Stomach (tissue), 8 donors: ENCODE measurements at regions not wholly inside any gene's neighbourhood (a gene's known extent, or its start where the extent isn't known, plus 50 kb on each side); places are given as distances from the start of the nearest gene placed in this dataset.

Source experiments
- DNase-seq, 2 donors: peaks; one replicate each; pipeline versions ENCODE4 v3.0.0 to v3.0.0-alpha.2; 2013 to 2019
- H3K27ac ChIP-seq, 5 donors: fragments of 200-600 bp in 4 of 5; sonication (generic) in 4 of 5; one replicate each; pipeline ENCODE4 v1.5.1; 2013 to 2019; ENCODE audit warnings: mild to moderate bottlenecking in 1 of 5, moderate library complexity in 1 of 5
- H3K27me3 ChIP-seq, 3 donors: fragments of 200-600 bp; sonication (generic); one replicate each; pipeline ENCODE4 v1.5.1; 2017 to 2019; ENCODE audit warnings: mixed run types in 1 of 3
- H3K36me3 ChIP-seq, 4 donors: fragments of 200-600 bp; sonication (generic); 1 replicate in 3 of 4; 2 replicates in 1 of 4; pipeline ENCODE4 v1.5.1; 2016 to 2019
- H3K4me1 ChIP-seq, 4 donors: fragments of 200-600 bp; sonication (generic); one replicate each; pipeline ENCODE4 v1.5.1; 2016 to 2019
- H3K4me3 ChIP-seq, 4 donors: fragments of 200-600 bp; sonication (generic) in 3 of 4; one replicate each; pipeline ENCODE4 v1.5.1; 2016 to 2019; ENCODE audit warnings: mild to moderate bottlenecking in 1 of 4
- H3K9me3 ChIP-seq, 4 donors: fragments of 200-600 bp; sonication (generic); one replicate each; pipeline ENCODE4 v1.5.1; 2016 to 2019
- CTCF ChIP-seq, 7 experiments: fragments of 450-650 bp in 4 of 7; fragments of 200-600 bp in 3 of 7; sonication (generic) in 3 of 7; IDR thresholded peaks; one replicate each; pipeline ENCODE4 v1.5.1; 2016 to 2019; ENCODE audit warnings: antibody characterized with exemption in 7 of 7, control low read depth in 2 of 7, mild to moderate bottlenecking in 1 of 7
- EP300 ChIP-seq: sonication (generic); formaldehyde crosslinking; IDR thresholded peaks from one replicate; pipeline ENCODE4 v1.6.1; 2017; ENCODE audit warnings: antibody characterized with exemption
- POLR2A ChIP-seq, 4 donors: fragments of 450-650 bp; IDR thresholded peaks; one replicate each; pipeline ENCODE4 v1.6.1; 2016; ENCODE audit warnings: antibody characterized with exemption in 4 of 4, control low read depth in 2 of 4, mild to moderate bottlenecking in 1 of 4, moderate library complexity in 1 of 4
- POLR2AphosphoS5 ChIP-seq, 3 donors: sonication (generic); formaldehyde crosslinking; IDR thresholded peaks; one replicate each; pipeline ENCODE4 v1.6.1; 2016; ENCODE audit warnings: antibody characterized with exemption in 3 of 3
- WGBS, 5 donors: extraction: QIAGEN DNeasy Blood & Tissue Kit in 3 of 5; methylation state at CpG; one replicate each; pipeline versions ENCODE4 v1.1.5 to v1.1.7; 2013 to 2018; 5-methylcytosine and 5-hydroxymethylcytosine counted together
- intact Hi-C: fragments of 100-400 bp; cut with DNase I; formaldehyde crosslinking; loops from one replicate; pipeline ENCODE4 v1.15.1; 2023; ENCODE audit warnings: low total_unique reads
- donor health status: healthy with polysubstance abuse.
- donor health status: Bipolar disorder and iron deficiency.
- donor health status: healthy.

DNA sequence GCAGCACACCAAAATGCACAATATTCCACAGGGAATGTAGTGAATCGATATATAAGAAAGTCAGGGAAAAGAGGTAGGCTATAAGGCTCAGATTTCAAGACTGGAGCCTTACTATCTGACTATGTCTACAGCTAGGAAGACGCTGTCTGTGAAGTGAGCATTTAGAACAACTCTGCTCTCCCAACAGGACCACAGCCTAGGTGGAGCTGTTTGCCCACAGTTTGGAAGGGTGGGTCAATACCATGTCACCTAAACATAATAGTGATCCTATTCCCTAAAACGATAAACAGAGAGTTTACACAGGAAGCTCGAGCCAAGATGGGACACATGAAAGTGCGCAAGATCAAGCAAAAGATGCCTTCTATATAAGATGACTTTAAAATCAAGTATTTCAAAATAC is 2486.0 kb upstream of the PCDH20 start:
- H3K4me1 ChIP-seq, result no peaks in the 10 kb centered on the region
- H3K36me3 ChIP-seq, result no peaks in the 10 kb centered on the region
- intact Hi-C loops, result no loop called here
- H3K27ac ChIP-seq, result no peak overlapping the region
- TF ChIP-seq EP300 (no peak), CTCF (IDR thresholded peaks at IDR 0.05) (no peak), POLR2AphosphoS5 (IDR thresholded peaks at IDR 0.05) (no peak), POLR2A (IDR thresholded peaks at IDR 0.05) (no peak)
- no peaks in the 10 kb centered on the region for H3K27me3 ChIP-seq
- WGBS, 5 donors, result 85 to 94% (median 87%) methylated on average over 5 of the region's 5 CpGs
- no peaks in the 10 kb centered on the region for H3K9me3 ChIP-seq
- no peak overlapping the region for H3K4me3 ChIP-seq
- no peak for DNase-seq

GRCh38 chr13:63900406-63900805 is 2484.8 kb upstream of the PCDH20 start:
- Histone ChIP-seq H3K4me3 (no peak overlapping the region), H3K27ac (no peak overlapping the region), H3K27me3 (no peaks in the 10 kb centered on the region), H3K9me3 (no peaks in the 10 kb centered on the region), H3K4me1 (no peaks in the 10 kb centered on the region), H3K36me3 (no peaks in the 10 kb centered on the region)
- intact Hi-C loops, result no loop called here
- DNase-seq, result no peak
- TF ChIP-seq POLR2AphosphoS5 (IDR thresholded peaks at IDR 0.05) (no peak), EP300 (no peak), CTCF (IDR thresholded peaks at IDR 0.05) (no peak), POLR2A (IDR thresholded peaks at IDR 0.05) (no peak)
- WGBS, 5 donors, result 85 to 96% (median 94%) methylated on average over 1 of the region's 1 CpG

DNA sequence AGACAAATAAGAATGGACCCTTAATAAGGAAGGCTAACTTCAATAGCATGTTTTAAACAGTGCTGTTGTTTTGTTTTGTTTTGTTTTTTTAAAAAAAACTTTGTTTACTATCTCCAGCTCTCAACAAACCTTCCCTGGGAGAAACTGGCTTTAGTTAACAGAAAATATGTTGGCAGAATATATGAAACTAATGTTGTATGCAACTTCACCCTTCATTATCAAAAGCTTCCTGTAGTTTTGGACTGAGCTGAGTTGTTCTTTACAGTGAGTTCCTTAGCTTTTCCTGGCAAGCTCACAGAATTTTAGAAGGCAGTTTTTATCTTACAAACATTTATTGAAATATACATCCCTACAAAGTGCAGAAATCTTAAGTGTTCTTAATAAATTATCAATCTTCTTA is 2480.7 kb upstream of the PCDH20 start:
- no peaks in the 10 kb centered on the region for H3K36me3 ChIP-seq
- intact Hi-C loops, result no loop called here
- H3K27me3 ChIP-seq, result no peaks in the 10 kb centered on the region
- no peak for DNase-seq
- TF ChIP-seq EP300 (no peak), POLR2AphosphoS5 (IDR thresholded peaks at IDR 0.05) (no peak), POLR2A (IDR thresholded peaks at IDR 0.05) (no peak), CTCF (IDR thresholded peaks at IDR 0.05) (no peak)
- H3K9me3 ChIP-seq, result no peaks in the 10 kb centered on the region
- no peak overlapping the region for H3K4me3 ChIP-seq
- H3K4me1 ChIP-seq, result no peaks in the 10 kb centered on the region
- no peak overlapping the region for H3K27ac ChIP-seq

GRCh38 chr13:63882052-63882451 is 2466.4 kb upstream of the PCDH20 start:
- no peak overlapping the region for H3K27ac ChIP-seq
- H3K9me3 ChIP-seq, result no peaks in the 10 kb centered on the region
- H3K4me1 ChIP-seq, result no peaks in the 10 kb centered on the region
- intact Hi-C loops, result no loop called here
- 73 to 88% (median 77%) methylated on average over 1 of the region's 1 CpG for WGBS, 5 donors
- no peak overlapping the region for H3K4me3 ChIP-seq
- no peaks in the 10 kb centered on the region for H3K36me3 ChIP-seq
- no peak for DNase-seq
- TF ChIP-seq CTCF (IDR thresholded peaks at IDR 0.05) (no peak), EP300 (no peak), POLR2A (IDR thresholded peaks at IDR 0.05) (no peak), POLR2AphosphoS5 (IDR thresholded peaks at IDR 0.05) (no peak)
- H3K27me3 ChIP-seq, result no peaks in the 10 kb centered on the region
